ENCODE measurements at regions not wholly inside any gene's neighbourhood (a gene's known extent, or its start where the extent isn't known, plus 50 kb on each side); places are given as distances from the start of the nearest gene placed in this dataset.
"Not testable (repeated sequence)": the region's sequence is repeated elsewhere in the genome, so short reads cannot be mapped to it uniquely, and the experiment has no call there.

- H3K9ac ChIP-seq (ENCODE audit: insufficient read length): no peak overlapping the region
- no peaks in the 10 kb centered on the region for H3K9me3 ChIP-seq (ENCODE audit: low read depth, low read length)
- TF ChIP-seq POLR2AphosphoS5 (IDR thresholded peaks at IDR 0.05; ENCODE audit: borderline replicate concordance, low read depth, low read length) (no peak), FOXP2 (optimal IDR thresholded peaks at IDR 0.05; ENCODE audit: control extremely low read depth, extremely low read length, insufficient read depth) (no peak), EZH2 (IDR thresholded peaks at IDR 0.05) (no peak)
- H3K36me3 ChIP-seq (ENCODE audit: insufficient read depth, low read length): no peaks in the 10 kb centered on the region
- no peak overlapping the region for H3K27ac ChIP-seq
- no peak overlapping the region for H3K4me3 ChIP-seq
- no peak for DNase-seq (ENCODE audit: low read depth, low spot score)
Measured at GRCh38 chr6:80437221-80437620, 330.8 kb downstream of the BCKDHB start.

GRCh38 chr6:80436663-80437062 lies 330.2 kb downstream of the BCKDHB start:
- H3K36me3 ChIP-seq (ENCODE audit: insufficient read depth, low read length): no peaks in the 10 kb centered on the region
- no peaks in the 10 kb centered on the region for H3K9me3 ChIP-seq (ENCODE audit: low read depth, low read length)
- H3K9ac ChIP-seq (ENCODE audit: insufficient read length): no peak overlapping the region
- H3K4me3 ChIP-seq: no peak overlapping the region
- H3K27ac ChIP-seq: no peak overlapping the region
- DNase-seq (ENCODE audit: low read depth, low spot score): no peak
- no peak for TF ChIP-seq POLR2AphosphoS5 (IDR thresholded peaks at IDR 0.05; ENCODE audit: borderline replicate concordance, low read depth, low read length)
- TF ChIP-seq FOXP2 (optimal IDR thresholded peaks at IDR 0.05; ENCODE audit: control extremely low read depth, extremely low read length, insufficient read depth): no peak
- no peak for TF ChIP-seq EZH2 (IDR thresholded peaks at IDR 0.05)

- TF ChIP-seq FOXP2 (optimal IDR thresholded peaks at IDR 0.05; ENCODE audit: control extremely low read depth, extremely low read length, insufficient read depth) (no peak), POLR2AphosphoS5 (IDR thresholded peaks at IDR 0.05; ENCODE audit: borderline replicate concordance, low read depth, low read length) (no peak), EZH2 (IDR thresholded peaks at IDR 0.05) (no peak)
- no peak overlapping the region for H3K4me3 ChIP-seq
- H3K9ac ChIP-seq (ENCODE audit: insufficient read length): no peak overlapping the region
- H3K9me3 ChIP-seq (ENCODE audit: low read depth, low read length): no peaks in the 10 kb centered on the region
- no peak overlapping the region for H3K27ac ChIP-seq
- H3K36me3 ChIP-seq (ENCODE audit: insufficient read depth, low read length): no peaks in the 10 kb centered on the region
- DNase-seq (ENCODE audit: low read depth, low spot score): no peak
Measured at GRCh38 chr6:80435457-80435856, 329.0 kb downstream of the BCKDHB start.

GRCh38 chr6:80434691-80435350 lies 328.4 kb downstream of the BCKDHB start:
- no peak for TF ChIP-seq POLR2AphosphoS5 (IDR thresholded peaks at IDR 0.05; ENCODE audit: borderline replicate concordance, low read depth, low read length)
- TF ChIP-seq FOXP2 (optimal IDR thresholded peaks at IDR 0.05; ENCODE audit: control extremely low read depth, extremely low read length, insufficient read depth): no peak
- no peak for TF ChIP-seq EZH2 (IDR thresholded peaks at IDR 0.05)
- no peaks in the 10 kb centered on the region for H3K9me3 ChIP-seq (ENCODE audit: low read depth, low read length)
- no peak overlapping the region for H3K9ac ChIP-seq (ENCODE audit: insufficient read length)
- no peak overlapping the region for H3K4me3 ChIP-seq
- H3K27ac ChIP-seq: no peak overlapping the region
- H3K36me3 ChIP-seq (ENCODE audit: insufficient read depth, low read length): no peaks in the 10 kb centered on the region
- no peak for DNase-seq (ENCODE audit: low read depth, low spot score)

GRCh38 chr6:80433673-80434025 lies 327.2 kb downstream of the BCKDHB start:
- TF ChIP-seq EZH2 (IDR thresholded peaks at IDR 0.05): no peak
- no peak for TF ChIP-seq FOXP2 (optimal IDR thresholded peaks at IDR 0.05; ENCODE audit: control extremely low read depth, extremely low read length, insufficient read depth)
- no peak for TF ChIP-seq POLR2AphosphoS5 (IDR thresholded peaks at IDR 0.05; ENCODE audit: borderline replicate concordance, low read depth, low read length)

GRCh38 chr6:80433010-80433672 lies 326.7 kb downstream of the BCKDHB start:
- no peak for DNase-seq (ENCODE audit: low read depth, low spot score)
- Histone ChIP-seq H3K4me3 (no peak overlapping the region), H3K36me3 (ENCODE audit: insufficient read depth, low read length) (no peaks in the 10 kb centered on the region), H3K9me3 (ENCODE audit: low read depth, low read length) (no peaks in the 10 kb centered on the region), H3K27ac (no peak overlapping the region), H3K9ac (ENCODE audit: insufficient read length) (no peak overlapping the region)
- TF ChIP-seq FOXP2 (optimal IDR thresholded peaks at IDR 0.05; ENCODE audit: control extremely low read depth, extremely low read length, insufficient read depth): no peak
- no peak for TF ChIP-seq EZH2 (IDR thresholded peaks at IDR 0.05)
- no peak for TF ChIP-seq POLR2AphosphoS5 (IDR thresholded peaks at IDR 0.05; ENCODE audit: borderline replicate concordance, low read depth, low read length)

More at GRCh38 chr6:80433673-80434025, 327.2 kb downstream of the BCKDHB start:
- no peak overlapping the region for H3K4me3 ChIP-seq
- no peaks in the 10 kb centered on the region for H3K36me3 ChIP-seq (ENCODE audit: insufficient read depth, low read length)
- H3K9ac ChIP-seq (ENCODE audit: insufficient read length): no peak overlapping the region
- no peaks in the 10 kb centered on the region for H3K9me3 ChIP-seq (ENCODE audit: low read depth, low read length)
- no peak overlapping the region for H3K27ac ChIP-seq
- no peak for DNase-seq (ENCODE audit: low read depth, low spot score)

- no peaks in the 10 kb centered on the region for H3K9me3 ChIP-seq (ENCODE audit: low read depth, low read length)
- H3K27ac ChIP-seq: no peak overlapping the region
- TF ChIP-seq POLR2AphosphoS5 (IDR thresholded peaks at IDR 0.05; ENCODE audit: borderline replicate concordance, low read depth, low read length): no peak
- no peak for TF ChIP-seq FOXP2 (optimal IDR thresholded peaks at IDR 0.05; ENCODE audit: control extremely low read depth, extremely low read length, insufficient read depth)
- no peak for TF ChIP-seq EZH2 (IDR thresholded peaks at IDR 0.05)
- H3K4me3 ChIP-seq: no peak overlapping the region
- no peak for DNase-seq (ENCODE audit: low read depth, low spot score)
- H3K36me3 ChIP-seq (ENCODE audit: insufficient read depth, low read length): no peaks in the 10 kb centered on the region
- no peak overlapping the region for H3K9ac ChIP-seq (ENCODE audit: insufficient read length)
Measured at GRCh38 chr6:80425089-80425823, 318.8 kb downstream of the BCKDHB start.

GRCh38 chr6:80411486-80411885 lies 305.0 kb downstream of the BCKDHB start:
- Histone ChIP-seq H3K27ac (no peak overlapping the region), H3K9me3 (ENCODE audit: low read depth, low read length) (no peaks in the 10 kb centered on the region), H3K9ac (ENCODE audit: insufficient read length) (no peak overlapping the region), H3K4me3 (no peak overlapping the region), H3K36me3 (ENCODE audit: insufficient read depth, low read length) (no peaks in the 10 kb centered on the region)
- no peak for DNase-seq (ENCODE audit: low read depth, low spot score)
- TF ChIP-seq POLR2AphosphoS5 (IDR thresholded peaks at IDR 0.05; ENCODE audit: borderline replicate concordance, low read depth, low read length) (no peak), FOXP2 (optimal IDR thresholded peaks at IDR 0.05; ENCODE audit: control extremely low read depth, extremely low read length, insufficient read depth) (no peak), EZH2 (IDR thresholded peaks at IDR 0.05) (no peak)

- not testable (repeated sequence) for H3K4me3 ChIP-seq; DNase-seq (ENCODE audit: low read depth, low spot score); H3K27ac ChIP-seq; H3K9ac ChIP-seq (ENCODE audit: insufficient read length); H3K9me3 ChIP-seq (ENCODE audit: low read depth, low read length); H3K36me3 ChIP-seq (ENCODE audit: insufficient read depth, low read length)
Measured at GRCh38 chr6:80407976-80408375, 301.5 kb downstream of the BCKDHB start.
